ENCODE measurements at regions not wholly inside any gene's neighbourhood (a gene's known extent, or its start where the extent isn't known, plus 50 kb on each side); places are given as distances from the start of the nearest gene placed in this dataset.

DNA sequence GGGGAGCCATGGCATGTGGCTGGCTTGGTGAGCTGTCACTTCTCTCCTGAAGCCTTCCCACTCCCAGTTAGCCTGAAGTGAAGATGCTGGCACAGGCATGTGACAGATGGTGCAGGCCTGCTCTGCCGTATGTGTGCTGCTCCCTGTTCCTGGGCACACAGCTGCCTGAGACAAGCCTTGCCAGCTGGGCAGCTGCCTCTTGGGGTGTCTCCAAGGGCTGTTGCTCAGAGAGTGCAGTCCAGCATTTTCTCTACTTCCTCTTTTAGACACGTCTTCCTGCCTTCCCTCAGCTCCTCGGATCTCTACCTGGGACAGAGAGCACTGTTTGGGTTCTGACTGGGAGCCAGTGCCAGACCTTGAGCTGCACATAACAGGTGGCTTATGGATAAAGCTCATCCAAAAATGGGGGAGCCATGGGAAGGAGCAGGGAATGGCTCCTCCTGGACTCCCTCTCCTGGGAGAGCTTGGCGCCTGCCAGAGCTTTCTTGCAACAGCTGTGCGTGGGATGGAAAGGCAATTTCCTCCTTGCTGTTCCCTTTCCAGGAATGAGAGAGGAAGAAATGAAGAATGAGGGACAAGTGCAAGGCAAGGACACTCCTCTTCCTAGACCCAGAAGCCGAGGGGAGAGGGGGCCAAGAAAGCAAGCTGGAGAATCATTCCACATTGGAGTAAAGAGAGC is 132.9 kb downstream of the MSL3 start:
- TF ChIP-seq, protein P1, sequence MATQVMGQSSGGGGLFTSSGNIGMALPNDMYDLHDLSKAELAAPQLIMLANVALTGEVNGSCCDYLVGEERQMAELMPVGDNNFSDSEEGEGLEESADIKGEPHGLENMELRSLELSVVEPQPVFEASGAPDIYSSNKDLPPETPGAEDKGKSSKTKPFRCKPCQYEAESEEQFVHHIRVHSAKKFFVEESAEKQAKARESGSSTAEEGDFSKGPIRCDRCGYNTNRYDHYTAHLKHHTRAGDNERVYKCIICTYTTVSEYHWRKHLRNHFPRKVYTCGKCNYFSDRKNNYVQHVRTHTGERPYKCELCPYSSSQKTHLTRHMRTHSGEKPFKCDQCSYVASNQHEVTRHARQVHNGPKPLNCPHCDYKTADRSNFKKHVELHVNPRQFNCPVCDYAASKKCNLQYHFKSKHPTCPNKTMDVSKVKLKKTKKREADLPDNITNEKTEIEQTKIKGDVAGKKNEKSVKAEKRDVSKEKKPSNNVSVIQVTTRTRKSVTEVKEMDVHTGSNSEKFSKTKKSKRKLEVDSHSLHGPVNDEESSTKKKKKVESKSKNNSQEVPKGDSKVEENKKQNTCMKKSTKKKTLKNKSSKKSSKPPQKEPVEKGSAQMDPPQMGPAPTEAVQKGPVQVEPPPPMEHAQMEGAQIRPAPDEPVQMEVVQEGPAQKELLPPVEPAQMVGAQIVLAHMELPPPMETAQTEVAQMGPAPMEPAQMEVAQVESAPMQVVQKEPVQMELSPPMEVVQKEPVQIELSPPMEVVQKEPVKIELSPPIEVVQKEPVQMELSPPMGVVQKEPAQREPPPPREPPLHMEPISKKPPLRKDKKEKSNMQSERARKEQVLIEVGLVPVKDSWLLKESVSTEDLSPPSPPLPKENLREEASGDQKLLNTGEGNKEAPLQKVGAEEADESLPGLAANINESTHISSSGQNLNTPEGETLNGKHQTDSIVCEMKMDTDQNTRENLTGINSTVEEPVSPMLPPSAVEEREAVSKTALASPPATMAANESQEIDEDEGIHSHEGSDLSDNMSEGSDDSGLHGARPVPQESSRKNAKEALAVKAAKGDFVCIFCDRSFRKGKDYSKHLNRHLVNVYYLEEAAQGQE (IDR thresholded peaks at IDR 0.05; ENCODE audit: borderline replicate concordance) = no peak
- TF ChIP-seq EZH2 (IDR thresholded peaks at IDR 0.05; ENCODE audit: borderline replicate concordance, insufficient read depth, low read length, poor library complexity, severe bottlenecking) (no peak), POLR2AphosphoS5 (IDR thresholded peaks at IDR 0.05) (no peak), SMC3 (conservative IDR thresholded peaks at IDR 0.05; ENCODE audit: poor library complexity) (no peak), TAF1 (IDR thresholded peaks at IDR 0.05; ENCODE audit: low read depth) (no peak), EP300 (conservative IDR thresholded peaks at IDR 0.05; ENCODE audit: poor library complexity, severe bottlenecking) (no peak), RAD21 (conservative IDR thresholded peaks at IDR 0.05) (no peak), MXI1 (conservative IDR thresholded peaks at IDR 0.05; ENCODE audit: poor library complexity, severe bottlenecking) (no peak)
- TF ChIP-seq, protein P2, sequence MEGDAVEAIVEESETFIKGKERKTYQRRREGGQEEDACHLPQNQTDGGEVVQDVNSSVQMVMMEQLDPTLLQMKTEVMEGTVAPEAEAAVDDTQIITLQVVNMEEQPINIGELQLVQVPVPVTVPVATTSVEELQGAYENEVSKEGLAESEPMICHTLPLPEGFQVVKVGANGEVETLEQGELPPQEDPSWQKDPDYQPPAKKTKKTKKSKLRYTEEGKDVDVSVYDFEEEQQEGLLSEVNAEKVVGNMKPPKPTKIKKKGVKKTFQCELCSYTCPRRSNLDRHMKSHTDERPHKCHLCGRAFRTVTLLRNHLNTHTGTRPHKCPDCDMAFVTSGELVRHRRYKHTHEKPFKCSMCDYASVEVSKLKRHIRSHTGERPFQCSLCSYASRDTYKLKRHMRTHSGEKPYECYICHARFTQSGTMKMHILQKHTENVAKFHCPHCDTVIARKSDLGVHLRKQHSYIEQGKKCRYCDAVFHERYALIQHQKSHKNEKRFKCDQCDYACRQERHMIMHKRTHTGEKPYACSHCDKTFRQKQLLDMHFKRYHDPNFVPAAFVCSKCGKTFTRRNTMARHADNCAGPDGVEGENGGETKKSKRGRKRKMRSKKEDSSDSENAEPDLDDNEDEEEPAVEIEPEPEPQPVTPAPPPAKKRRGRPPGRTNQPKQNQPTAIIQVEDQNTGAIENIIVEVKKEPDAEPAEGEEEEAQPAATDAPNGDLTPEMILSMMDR (IDR thresholded peaks at IDR 0.05; ENCODE audit: poor library complexity, severe bottlenecking) = no peak
- no peaks in the 10 kb centered on the region for H3K36me3 ChIP-seq (ENCODE audit: insufficient read depth, low read length)
- H3K4me3 ChIP-seq (ENCODE audit: low read length) = no peak overlapping the region
- H3K79me2 ChIP-seq (replicated peaks; ENCODE audit: insufficient read depth, low read length) = no peaks in the 10 kb centered on the region
- no peaks in the 10 kb centered on the region for H3F3A ChIP-seq (ENCODE audit: insufficient read depth, low read length, poor library complexity, severe bottlenecking)
- H3K27me3 ChIP-seq (ENCODE audit: insufficient read depth, low read depth, low read length) = no peaks in the 10 kb centered on the region
- H3K9me3 ChIP-seq (ENCODE audit: low read length) = no peaks in the 10 kb centered on the region
- no peak overlapping the region for H3K9ac ChIP-seq (ENCODE audit: low read length)
- H3K27ac ChIP-seq (ENCODE audit: low read length) = no peak overlapping the region
- no peak overlapping the region for H3K4me2 ChIP-seq (ENCODE audit: low read length)
- no peaks in the 10 kb centered on the region for H4K20me1 ChIP-seq (ENCODE audit: insufficient read depth)
- no peaks in the 10 kb centered on the region for H3K9me2 ChIP-seq (ENCODE audit: insufficient read depth, low read length)
- no peak overlapping the region for H2AFZ ChIP-seq (ENCODE audit: low read depth, low read length)

DNA sequence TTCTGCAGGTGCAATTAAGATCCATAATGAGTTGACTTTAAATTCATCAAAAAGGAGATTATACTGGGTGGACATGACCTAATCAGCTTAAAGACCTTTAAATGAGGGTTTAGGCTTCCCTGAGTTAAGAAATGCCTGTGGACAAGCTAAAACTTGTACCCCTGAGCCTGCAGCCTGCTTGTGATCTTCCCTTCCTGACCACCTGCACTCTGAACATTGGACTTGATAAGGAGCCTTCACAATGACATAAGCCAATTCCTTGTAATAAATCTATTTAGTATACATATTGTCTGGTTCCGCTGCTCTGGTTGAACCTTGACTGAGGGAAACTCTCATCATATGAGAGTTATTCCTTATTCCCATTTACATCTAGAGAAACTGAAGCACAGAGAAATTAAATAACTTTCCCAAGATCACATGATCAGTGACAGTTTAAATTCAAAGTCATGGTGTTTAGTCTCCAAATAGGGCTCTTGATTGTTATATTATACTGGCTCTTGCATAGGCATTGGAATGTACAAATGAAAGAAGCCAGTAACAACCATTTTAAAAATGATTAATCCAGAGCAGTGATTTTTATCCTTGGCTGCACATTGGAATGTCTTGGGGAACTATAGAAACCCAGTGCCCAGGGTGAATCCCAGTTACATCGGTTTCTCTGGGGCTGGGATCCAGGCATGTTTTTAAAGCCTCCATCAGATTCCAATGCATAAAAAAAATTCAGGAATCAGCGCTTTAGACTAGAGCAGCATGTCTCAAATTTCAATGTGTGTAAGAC is 136.1 kb downstream of the MSL3 start:
- Histone ChIP-seq H4K20me1 (ENCODE audit: insufficient read depth) (no peaks in the 10 kb centered on the region), H2AFZ (ENCODE audit: low read depth, low read length) (no peak overlapping the region), H3K9me3 (ENCODE audit: low read length) (no peaks in the 10 kb centered on the region), H3F3A (ENCODE audit: insufficient read depth, low read length, poor library complexity, severe bottlenecking) (no peaks in the 10 kb centered on the region), H3K4me3 (ENCODE audit: low read length) (no peak overlapping the region), H3K9ac (ENCODE audit: low read length) (no peak overlapping the region), H3K79me2 (replicated peaks; ENCODE audit: insufficient read depth, low read length) (no peaks in the 10 kb centered on the region), H3K4me2 (ENCODE audit: low read length) (no peak overlapping the region), H3K27me3 (ENCODE audit: insufficient read depth, low read depth, low read length) (no peaks in the 10 kb centered on the region), H3K36me3 (ENCODE audit: insufficient read depth, low read length) (no peaks in the 10 kb centered on the region), H3K27ac (ENCODE audit: low read length) (no peak overlapping the region), H3K9me2 (ENCODE audit: insufficient read depth, low read length) (no peaks in the 10 kb centered on the region)
- TF ChIP-seq RAD21 (conservative IDR thresholded peaks at IDR 0.05) (no peak), POLR2AphosphoS5 (IDR thresholded peaks at IDR 0.05) (no peak), EZH2 (IDR thresholded peaks at IDR 0.05; ENCODE audit: borderline replicate concordance, insufficient read depth, low read length, poor library complexity, severe bottlenecking) (no peak), TAF1 (IDR thresholded peaks at IDR 0.05; ENCODE audit: low read depth) (no peak), MXI1 (conservative IDR thresholded peaks at IDR 0.05; ENCODE audit: poor library complexity, severe bottlenecking) (no peak), SMC3 (conservative IDR thresholded peaks at IDR 0.05; ENCODE audit: poor library complexity) (no peak), EP300 (conservative IDR thresholded peaks at IDR 0.05; ENCODE audit: poor library complexity, severe bottlenecking) (no peak)
- TF ChIP-seq, protein P1 (IDR thresholded peaks at IDR 0.05; ENCODE audit: borderline replicate concordance) = no peak
- TF ChIP-seq, protein P2 (IDR thresholded peaks at IDR 0.05; ENCODE audit: poor library complexity, severe bottlenecking) = no peak

Measured in neural cell (in vitro differentiated cells).